Hepatocyte (in vitro differentiated cells): ENCODE measurements at regions not wholly inside any gene's neighbourhood (a gene's known extent, or its start where the extent isn't known, plus 50 kb on each side); places are given as distances from the start of the nearest gene placed in this dataset.

ENCODE experiments used
- EZH2phosphoT487 ChIP-seq: fragments of 200-600 bp; sonication (generic); IDR thresholded peaks from one replicate; pipeline ENCODE4 v1.6.1; 2018; ENCODE audit warnings: antibody characterized with exemption, mild to moderate bottlenecking, low read depth, moderate library complexity; ENCODE audit not compliant: unreplicated experiment, severe bottlenecking
- TF ChIP-seq, protein P1 (sequence below): fragments of 200-600 bp; sonication (generic); IDR thresholded peaks from 2 replicates; pipeline ENCODE4 v1.5.1; 2016; ENCODE audit warnings: antibody characterized with exemption, mild to moderate bottlenecking; ENCODE audit not compliant: poor library complexity

DNA sequence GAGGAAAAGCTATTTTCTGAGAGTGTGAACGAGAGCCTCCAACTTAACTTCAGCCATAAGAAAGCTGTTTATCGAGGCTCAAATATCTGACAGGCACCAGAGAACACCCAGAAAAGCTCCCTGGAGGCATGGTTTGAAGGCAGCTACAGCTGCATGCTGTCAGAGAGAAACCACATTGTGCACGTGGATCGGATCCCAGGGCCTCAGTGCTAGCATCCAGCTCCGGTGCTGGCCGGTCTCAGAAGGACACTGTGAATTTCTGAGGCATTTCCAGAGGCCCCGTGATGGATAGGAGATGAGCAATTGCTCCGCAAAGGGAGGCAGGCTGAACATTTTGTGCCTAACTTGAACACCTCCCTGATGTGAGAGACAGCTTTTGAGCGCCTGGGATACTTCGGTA is 315.7 kb downstream of the FGF9 start:
- TF ChIP-seq, protein P1, sequence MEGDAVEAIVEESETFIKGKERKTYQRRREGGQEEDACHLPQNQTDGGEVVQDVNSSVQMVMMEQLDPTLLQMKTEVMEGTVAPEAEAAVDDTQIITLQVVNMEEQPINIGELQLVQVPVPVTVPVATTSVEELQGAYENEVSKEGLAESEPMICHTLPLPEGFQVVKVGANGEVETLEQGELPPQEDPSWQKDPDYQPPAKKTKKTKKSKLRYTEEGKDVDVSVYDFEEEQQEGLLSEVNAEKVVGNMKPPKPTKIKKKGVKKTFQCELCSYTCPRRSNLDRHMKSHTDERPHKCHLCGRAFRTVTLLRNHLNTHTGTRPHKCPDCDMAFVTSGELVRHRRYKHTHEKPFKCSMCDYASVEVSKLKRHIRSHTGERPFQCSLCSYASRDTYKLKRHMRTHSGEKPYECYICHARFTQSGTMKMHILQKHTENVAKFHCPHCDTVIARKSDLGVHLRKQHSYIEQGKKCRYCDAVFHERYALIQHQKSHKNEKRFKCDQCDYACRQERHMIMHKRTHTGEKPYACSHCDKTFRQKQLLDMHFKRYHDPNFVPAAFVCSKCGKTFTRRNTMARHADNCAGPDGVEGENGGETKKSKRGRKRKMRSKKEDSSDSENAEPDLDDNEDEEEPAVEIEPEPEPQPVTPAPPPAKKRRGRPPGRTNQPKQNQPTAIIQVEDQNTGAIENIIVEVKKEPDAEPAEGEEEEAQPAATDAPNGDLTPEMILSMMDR = no peak
- TF ChIP-seq EZH2phosphoT487 = no peak
